ENCODE measurements at regions not wholly inside any gene's neighbourhood (a gene's known extent, or its start where the extent isn't known, plus 50 kb on each side); places are given as distances from the start of the nearest gene placed in this dataset.

DNA sequence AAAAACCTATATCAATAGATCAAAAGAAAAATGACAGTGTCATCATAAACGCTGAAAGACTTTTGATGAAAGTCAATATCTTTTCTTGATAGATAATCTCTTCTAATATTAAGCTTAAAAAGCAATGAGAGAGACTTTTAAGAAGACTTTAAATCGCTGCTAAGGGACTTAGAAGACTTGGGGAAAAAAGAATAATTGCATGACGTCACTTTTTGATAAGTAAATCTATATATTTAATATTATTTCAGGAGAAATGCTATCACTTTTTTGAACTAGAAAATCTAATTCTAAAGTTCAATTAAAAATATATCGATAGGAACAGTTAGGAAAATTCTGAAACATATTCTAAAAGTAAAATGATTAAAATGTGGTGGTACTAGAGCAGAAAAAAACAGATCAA lies 78.7 kb upstream of the TSHZ2 start:
- TF ChIP-seq EZH2 (IDR thresholded peaks at IDR 0.05): no peak
- TF ChIP-seq POLR2AphosphoS5 (IDR thresholded peaks at IDR 0.05; ENCODE audit: borderline replicate concordance, low read depth, low read length): no peak

All from SK-N-MC (cell line).